ENCODE measurements at regions not wholly inside any gene's neighbourhood (a gene's known extent, or its start where the extent isn't known, plus 50 kb on each side); places are given as distances from the start of the nearest gene placed in this dataset.

- TF ChIP-seq POLR2AphosphoS5 (IDR thresholded peaks at IDR 0.05; ENCODE audit: insufficient read depth, low read depth, low read length) (no peak), JUN (IDR thresholded peaks at IDR 0.05; ENCODE audit: borderline replicate concordance, insufficient read depth, insufficient read length, low read depth) (no peak), EZH2 (IDR thresholded peaks at IDR 0.05; ENCODE audit: borderline replicate concordance, low read depth, low read length, severe bottlenecking) (no peak), FOS (IDR thresholded peaks at IDR 0.05; ENCODE audit: borderline replicate concordance, insufficient read depth, low read length) (no peak), CTCF (IDR thresholded peaks at IDR 0.05; ENCODE audit: extremely low read depth in 1 of 2, insufficient read depth in 1 of 2, low read depth in 1 of 2, low read length in 2 of 2) (no peak), MYC (IDR thresholded peaks at IDR 0.05; ENCODE audit: low read depth, low read length) (no peak), MAX (IDR thresholded peaks at IDR 0.05; ENCODE audit: insufficient read depth, insufficient read length) (no peak), POLR2A (IDR thresholded peaks at IDR 0.05; ENCODE audit: low read depth, low read length) (no peak), GATA2 (IDR thresholded peaks at IDR 0.05; ENCODE audit: insufficient read depth, insufficient read length, low read depth, low read length) (no peak)
- no peaks in the 10 kb centered on the region for H3K9me3 ChIP-seq (replicated peaks; ENCODE audit: control insufficient read depth, insufficient read depth, low read length)
- H3K27ac ChIP-seq (ENCODE audit: insufficient read depth, low read depth, low read length) = no peak overlapping the region
- no peaks in the 10 kb centered on the region for H4K20me1 ChIP-seq (replicated peaks; ENCODE audit: control insufficient read depth, extremely low read depth, insufficient read depth, low read length)
- DNase-seq (ENCODE audit: low read depth, low spot score) (no peak), FAIRE-seq (no peak)
- H3K9ac ChIP-seq (replicated peaks; ENCODE audit: extremely low read depth, insufficient read depth, low read length) = no peak overlapping the region
- no peaks in the 10 kb centered on the region for H3K27me3 ChIP-seq (ENCODE audit: control insufficient read depth in 2 of 2, insufficient read depth in 2 of 2, low read length in 2 of 2)
- CTCF ChIA-PET = interaction anchor here (1.2 kb wide), 1 partner anchor 9 kb away, joined by 3 read pairs; no protein-coding TSS in a partner anchor
- POLR2A ChIA-PET = no interaction called here
- no peaks in the 10 kb centered on the region for H3K36me3 ChIP-seq (ENCODE audit: control insufficient read depth in 2 of 2, extremely low read depth in 1 of 2, insufficient read depth in 2 of 2, low read length in 2 of 2)
- dilution Hi-C loops (cut with MboI; ENCODE audit: extremely low pct_ligation_motif_present, low sequenced_read_pairs) (no loop called here), intact Hi-C loops (cut with micrococcal nuclease) (no loop called here)
- H2AFZ ChIP-seq (ENCODE audit: low read depth, low read length) = no peak overlapping the region
- BruUV-seq (replicated peaks) = no TSS peak
- no peak overlapping the region for H3K4me3 ChIP-seq (replicated peaks in 1 of 3; ENCODE audit: insufficient read depth in 1 of 3, low read depth in 1 of 3, low read length in 3 of 3)
- no peak overlapping the region for H3K4me2 ChIP-seq (ENCODE audit: insufficient read depth, low read length)
- no peaks in the 10 kb centered on the region for H3K79me2 ChIP-seq (ENCODE audit: control insufficient read depth, insufficient read depth, low read length)
- H3K4me1 ChIP-seq (ENCODE audit: control insufficient read depth, extremely low read depth, insufficient read depth, low read length) = no peaks in the 10 kb centered on the region
- no peaks in the 10 kb centered on the region for H3K9me1 ChIP-seq (replicated peaks; ENCODE audit: control insufficient read depth, extremely low read depth, insufficient read depth, low read length)
Observed at GRCh38 chr3:78023257-78023656, 983.4 kb downstream of the ROBO2 start.

All from endothelial cell of umbilical vein (primary cell).